ENCODE measurements at regions not wholly inside any gene's neighbourhood (a gene's known extent, or its start where the extent isn't known, plus 50 kb on each side); places are given as distances from the start of the nearest gene placed in this dataset.

DNA sequence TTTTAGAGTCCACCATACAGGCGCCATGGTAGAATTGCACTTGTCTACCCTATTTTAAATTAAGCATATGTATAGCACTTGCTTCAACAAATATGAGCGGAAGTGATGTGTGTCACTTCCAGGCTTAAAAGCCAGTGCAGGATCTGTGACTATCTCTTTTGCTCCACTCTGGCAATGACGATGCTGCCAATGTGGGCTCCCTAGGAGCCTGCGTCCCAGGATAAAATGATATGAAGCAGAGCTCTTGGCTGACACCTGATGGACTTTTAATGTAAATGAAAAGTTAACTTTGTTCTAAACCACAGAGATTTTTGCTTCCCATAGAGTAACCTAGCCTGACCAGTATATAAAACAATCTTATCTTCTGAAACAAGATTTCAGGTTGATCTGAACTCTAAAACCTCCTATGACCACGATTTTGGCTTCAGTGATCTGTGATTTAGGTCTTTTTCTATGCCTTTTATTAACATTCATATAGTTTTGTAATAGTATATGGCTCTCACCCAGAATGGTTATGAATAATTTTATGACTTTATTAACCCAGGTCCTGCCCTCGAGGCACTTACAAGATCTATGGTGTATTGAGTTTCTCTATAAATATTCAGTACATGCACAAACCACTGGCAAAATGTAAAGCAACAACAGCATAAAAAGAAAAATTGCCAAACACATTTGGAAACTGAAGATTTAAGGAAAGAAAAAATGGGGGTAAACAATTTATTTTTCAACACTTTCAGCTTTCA is 422.5 kb upstream of the PIK3C3 start:
- DNase-seq, result no peak

DNA sequence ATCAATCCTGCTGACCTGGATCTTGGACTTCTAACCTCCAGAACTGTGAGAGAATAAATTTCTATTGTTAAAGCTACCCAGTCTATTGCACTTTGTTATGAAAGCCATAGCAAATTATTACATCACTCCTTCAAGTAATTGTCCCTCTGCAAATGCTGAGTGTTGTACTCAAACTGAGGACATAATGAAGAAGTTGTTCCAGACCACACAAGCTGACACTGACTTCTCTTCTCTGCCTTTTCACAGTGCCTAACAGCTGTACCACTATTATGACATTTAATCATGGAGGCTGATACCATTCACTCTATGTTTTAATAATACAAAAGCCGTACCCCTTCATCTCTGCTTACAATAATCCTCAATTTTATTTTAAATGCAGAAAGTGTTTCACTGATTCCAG is 424.1 kb upstream of the PIK3C3 start:
- DNase-seq, result no peak

DNA sequence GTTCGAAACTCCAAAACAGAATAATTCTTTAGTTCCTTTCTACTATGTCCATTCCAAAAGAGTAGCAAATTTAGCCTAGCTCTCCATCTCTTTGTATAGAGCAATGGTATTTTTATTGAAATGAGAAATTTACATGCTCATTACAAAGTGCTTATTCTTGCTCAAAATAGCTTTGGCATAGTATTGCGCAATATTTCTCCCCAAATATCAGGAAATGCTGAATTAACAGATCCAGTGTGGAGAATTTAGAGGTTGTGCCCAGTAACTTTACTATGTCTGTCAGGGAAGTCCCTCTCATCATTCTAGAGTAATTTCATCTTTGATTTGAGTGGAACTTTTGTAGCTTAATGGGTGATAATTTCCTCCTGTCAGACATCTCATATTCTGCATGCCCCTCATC is 425.9 kb upstream of the PIK3C3 start:
- no peak for DNase-seq

DNA sequence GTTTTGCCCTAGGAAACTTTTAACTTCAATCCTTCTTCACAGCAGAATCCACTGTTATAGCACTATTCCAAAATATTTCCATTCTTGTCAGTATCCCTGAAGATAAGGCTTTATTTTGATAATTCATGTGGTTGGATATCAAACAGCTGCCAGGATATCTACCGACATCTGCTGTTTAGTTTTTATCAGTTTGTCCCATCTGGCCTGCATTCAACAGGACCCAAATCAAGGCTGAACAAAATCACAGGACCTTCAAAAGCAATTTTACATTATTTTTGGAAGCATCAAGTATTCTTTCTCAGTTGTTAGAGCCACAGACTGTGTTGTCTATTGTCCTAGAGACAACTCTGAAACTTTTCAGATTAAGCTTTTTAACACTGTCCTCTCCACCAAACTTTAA is 429.0 kb upstream of the PIK3C3 start:
- no peak for DNase-seq

DNA sequence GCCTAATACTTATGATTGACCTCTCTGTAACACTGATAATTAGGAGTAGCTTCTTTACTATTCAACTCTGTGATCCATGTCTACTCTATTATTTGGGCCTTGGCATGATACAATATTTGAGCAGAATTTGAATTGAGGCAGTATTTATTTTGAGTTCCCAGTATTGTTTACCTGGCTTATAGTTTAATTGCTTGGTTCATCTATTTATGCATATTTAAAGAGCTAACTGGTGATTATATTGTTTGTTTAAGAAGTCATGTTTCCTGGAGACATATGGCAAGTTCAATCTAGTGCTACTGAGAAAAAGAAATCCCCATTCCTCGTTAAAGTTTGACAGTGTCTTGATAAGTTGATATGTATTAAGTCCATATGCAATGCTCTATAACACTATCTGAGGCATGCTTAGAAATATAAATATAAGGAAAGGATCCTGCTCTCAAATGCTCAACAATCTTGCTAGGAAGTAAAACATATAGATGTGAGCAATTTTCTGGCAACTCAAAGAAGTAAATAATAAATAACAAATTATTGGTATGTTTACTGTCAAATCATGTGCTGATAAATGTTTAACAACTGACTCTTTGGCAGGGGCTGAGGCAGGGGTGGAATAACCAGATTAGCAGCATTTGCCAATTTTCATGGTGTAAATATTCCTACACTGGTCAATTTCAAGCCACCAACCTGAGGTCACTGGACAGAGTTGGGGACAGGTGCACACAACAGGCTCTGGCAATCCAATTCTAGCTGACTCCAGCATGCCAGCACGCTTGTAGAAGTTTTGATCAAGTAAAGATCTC is 430.2 kb upstream of the PIK3C3 start:
- no peak for DNase-seq

DNA sequence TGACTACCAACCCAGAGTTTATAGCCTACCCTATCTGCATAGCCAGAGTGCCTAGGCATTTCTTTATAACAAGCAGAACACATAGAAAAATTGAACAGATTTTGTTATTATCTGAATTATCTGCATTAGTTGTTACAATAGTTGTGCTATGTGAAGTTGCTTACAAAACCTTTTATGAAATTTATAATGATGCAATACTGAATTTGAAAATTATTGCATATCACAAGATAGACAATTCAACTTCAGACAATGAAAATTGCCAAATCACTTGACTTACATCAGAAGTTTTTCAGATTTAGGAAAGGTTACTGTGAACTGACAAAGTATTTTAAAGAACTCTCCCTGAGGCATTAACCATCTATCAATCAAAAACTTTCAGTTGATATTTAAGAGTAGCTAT is 437.9 kb upstream of the PIK3C3 start:
- no peak for DNase-seq

DNA sequence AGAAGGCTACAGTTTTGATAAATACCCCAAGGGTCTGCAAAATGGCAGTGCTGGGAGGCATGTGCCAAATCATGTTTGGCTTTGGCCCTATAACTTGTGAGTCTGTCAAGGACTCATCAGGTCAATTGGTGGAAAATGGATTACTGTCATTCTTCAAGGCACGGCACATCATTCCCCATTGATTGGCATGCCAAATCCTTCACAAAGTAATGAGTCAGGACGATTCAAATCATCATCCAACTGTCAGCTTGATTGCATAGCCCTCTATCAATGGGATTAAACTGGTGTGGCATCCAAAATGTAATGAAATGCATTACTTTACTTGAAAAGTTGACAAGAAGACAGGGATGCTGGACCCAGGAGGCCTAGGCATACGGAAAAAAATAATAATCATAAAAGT is 441.6 kb upstream of the PIK3C3 start:
- DNase-seq, result no peak

DNA sequence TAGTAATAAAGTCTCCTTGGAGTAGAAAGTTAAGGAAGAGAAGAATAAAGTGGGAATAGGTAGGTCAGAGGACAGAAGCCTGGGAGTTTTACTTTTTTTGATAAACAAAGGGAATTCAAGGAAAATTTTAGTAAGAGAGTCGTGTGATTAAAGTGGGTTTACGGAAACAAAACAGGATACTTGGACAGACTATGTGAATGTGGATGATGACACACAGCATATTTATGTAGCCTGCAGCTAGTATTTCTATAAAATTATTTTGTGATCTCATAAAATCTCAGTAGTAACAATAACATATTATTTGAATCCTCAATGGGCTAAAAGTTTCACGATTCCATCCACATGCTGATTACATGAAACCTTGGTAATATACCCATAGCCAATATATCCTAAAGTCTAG is 450.7 kb upstream of the PIK3C3 start:
- DNase-seq, result no peak

DNA sequence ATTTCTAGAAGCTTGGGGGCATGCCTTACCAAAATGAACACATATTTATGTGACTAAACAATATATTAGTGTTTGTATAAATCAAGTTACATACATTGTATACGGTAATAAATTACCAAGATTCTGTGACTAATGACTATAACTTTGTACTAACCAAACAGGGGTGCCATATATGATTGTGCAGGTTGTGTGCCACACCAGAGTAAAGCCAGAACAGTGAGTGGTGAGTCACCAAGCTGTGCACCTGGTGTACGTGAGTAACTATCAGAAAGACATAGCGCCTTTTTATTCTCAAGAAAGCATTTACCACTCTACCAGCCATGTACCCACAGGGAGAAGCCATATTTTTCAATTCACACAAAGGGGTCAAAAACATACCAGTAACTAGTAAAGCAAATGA is 453.2 kb upstream of the PIK3C3 start:
- no peak for DNase-seq

DNA sequence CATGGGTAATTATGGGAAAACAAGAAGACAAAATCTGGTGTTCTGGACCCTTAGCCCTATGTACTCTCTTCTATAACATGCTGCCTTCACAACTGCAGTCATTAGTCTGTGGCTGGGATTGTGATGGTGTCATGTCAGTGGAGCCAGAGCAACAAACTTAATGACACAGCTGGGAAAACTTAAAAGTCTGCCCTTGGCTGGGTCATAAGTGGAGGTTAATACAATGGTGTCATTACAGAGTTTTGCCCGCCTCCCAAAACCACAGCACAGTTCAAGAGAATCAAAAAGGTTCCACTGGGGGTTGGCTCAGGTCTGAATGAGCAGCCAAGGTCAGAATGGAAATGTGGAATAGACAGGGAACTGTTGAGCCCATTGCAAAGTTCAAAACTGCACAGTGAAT is 455.7 kb upstream of the PIK3C3 start:
- no peak for DNase-seq

DNA sequence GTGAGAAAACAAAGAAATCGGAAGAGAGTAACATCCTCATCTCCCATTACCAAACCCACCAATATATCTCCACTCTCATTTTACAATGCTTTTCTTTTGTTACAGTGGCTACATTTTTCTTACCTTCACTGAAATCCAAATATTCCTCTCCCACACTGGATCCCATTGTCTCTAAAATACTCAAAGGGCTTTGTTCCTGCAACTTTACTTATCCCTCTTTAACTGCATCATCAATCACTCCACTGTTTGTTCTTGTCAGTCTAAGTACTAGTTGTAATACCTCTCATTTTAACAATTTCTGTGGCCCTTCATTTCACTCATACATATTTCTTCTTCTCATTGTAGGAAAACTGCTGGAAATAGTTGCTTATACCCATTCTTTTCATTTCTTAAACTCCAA is 464.2 kb upstream of the PIK3C3 start:
- DNase-seq, result no peak

DNA sequence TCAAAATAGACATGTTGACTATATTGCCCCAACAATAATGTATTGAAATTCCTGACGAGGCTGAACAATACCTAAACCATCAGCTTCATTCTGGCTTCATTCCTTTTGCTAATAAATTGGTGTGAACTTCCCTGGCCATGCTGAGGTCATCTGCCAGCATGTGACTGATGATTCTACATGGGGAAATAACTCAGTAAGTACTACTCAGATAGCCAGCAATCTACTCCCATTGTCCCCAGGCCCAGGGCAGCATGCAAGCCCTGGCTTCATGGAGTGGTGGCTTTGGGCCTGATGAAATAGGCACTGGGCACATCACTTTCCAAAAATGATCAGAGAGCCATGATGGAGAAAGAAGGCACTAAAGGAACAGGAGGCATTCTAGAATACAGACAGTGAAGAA is 468.5 kb upstream of the PIK3C3 start:
- no peak for DNase-seq

DNA sequence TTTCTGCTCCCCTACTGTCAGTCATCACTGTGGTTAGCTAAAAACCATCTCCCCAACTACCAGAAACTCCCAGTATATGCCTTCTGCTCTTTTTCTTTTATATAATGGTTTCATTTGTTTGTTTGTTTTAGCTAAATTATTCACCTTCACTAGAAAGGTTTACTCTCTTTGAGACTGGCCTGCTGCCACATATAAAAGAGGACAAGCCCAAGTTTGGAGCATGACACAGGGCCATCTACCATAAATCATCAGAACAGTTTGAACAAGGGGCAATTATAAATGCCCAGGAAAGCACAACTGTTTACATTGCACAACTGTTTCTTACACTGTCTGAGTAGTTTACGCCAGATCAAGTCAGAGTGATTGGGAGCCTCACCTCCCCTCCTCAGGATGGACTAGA is 471.0 kb upstream of the PIK3C3 start:
- no peak for DNase-seq

DNA sequence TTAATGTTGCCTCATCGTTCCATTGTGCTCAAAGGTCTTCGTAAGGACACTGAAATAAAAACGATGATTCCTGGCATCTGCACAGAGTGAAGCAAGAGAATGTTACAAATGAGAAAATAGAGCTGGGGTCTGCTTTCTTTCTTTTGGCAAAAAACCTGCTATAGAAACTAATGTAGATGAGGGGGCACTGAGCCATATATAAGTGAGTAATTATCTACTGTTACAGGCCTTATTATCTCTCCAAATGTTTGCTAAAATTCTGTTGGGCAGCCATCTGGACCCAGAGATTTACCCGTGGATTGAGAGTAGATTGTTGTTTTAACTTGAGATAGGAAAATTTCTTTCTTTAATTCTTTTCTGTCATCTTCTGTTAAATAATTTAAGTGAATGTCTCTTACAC is 472.5 kb upstream of the PIK3C3 start:
- no peak for DNase-seq

DNA sequence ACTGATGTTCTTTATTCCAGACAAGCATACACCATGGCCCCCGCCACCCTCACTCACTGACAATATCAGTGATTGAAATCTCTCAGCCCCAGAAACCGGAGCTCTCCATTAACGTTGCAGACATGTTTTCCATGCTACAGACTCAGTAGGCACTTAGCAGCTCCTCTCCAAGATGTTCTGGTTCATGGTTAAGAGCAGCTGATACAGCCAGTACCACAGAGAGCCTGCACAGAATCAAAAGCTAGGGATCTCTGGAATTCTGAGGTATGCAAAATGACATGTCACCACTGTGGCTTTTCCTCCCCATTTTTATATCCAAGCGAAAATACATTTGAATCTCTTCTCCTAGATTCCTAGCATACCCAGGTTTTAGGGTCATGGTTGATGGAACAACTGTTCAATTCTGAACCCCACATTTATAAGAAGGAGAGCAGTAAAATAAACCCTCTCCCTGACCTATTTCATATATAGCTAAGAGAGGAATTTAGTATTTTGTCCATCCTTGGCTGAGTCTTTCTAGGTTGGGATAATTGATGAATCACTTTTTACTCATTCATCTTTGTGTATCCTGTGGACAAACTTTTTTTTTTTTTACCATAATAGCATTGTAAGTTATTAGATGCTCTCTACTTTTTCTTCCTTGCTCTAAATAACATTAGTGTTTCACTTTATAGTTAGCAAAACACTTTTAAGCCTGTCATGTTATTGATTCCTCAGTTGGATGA is 488.4 kb upstream of the PIK3C3 start:
- DNase-seq, result no peak

DNA sequence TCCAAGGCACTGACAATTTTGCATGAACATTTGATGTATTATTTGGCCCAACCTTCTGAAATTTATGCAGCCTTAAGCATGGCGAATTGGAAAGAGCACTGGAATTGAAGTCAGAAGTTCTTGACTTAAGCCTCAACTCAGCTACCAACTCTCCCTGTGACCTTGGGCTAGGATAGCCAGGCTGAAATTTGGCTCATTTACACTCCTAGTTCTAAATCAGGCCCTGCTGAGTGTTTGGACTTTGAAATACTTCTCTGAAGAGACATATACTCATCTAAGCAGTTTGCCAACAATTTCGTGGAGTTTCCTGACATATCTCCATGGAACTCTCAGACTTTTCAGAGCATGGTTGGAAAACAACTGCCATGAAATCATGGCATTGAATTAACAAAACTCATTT is 489.6 kb upstream of the PIK3C3 start:
- DNase-seq, result no peak

DNA sequence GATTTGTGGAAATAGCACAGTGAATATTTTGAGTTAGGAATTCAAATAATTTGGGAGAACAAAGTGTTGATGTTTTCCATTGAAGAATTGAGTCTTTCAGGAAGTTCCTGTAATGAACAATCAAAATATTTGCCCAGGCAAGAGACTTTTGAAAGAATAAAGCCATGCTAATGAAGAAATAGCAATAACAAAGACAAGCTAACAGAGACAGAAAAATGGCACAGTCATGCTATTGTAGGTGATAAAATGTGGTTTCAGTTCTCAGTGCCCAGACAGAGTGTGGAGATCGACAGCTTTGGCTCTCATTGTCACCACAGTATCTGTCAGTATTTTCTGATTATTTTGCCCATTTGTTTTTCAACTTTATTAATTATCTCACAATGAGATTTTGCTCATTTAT is 490.8 kb upstream of the PIK3C3 start:
- DNase-seq, result no peak

DNA sequence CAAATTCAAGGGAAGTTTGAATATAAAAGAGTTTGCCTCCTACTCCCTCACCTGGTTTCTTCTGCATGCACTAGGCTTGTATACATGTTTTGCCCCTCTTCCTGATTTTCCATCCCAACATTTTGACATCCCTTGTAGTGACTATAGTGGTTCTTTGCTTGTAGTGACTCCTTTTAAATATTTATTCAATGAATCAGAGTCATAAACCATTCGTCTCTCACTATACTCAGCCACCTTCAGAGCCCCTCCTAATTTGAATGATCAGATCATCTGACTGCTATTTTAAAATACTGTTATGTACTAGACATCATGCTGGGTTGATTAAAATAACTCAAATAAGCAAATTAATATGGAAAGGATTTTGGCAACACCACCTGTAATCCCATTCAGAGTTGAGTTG is 492.1 kb upstream of the PIK3C3 start:
- DNase-seq, result no peak

DNA sequence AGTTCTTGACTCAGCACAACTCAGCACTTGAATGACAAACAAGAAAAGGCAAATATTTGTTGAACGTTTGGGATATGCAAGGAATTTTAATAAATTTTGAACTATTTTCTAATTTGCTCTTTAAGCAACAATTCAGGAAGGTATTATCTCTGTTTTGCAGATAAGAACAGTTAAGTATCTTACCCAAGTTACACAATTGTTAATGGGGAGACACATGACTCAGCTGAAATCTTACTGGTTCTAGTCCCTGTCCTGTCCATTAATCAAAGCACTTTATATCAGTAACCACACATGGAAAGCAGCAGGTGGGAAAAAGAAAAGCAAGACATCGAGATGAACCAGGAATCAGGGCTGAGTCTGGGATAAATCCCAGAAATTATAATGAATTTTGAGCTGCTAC is 493.9 kb upstream of the PIK3C3 start:
- no peak for DNase-seq

DNA sequence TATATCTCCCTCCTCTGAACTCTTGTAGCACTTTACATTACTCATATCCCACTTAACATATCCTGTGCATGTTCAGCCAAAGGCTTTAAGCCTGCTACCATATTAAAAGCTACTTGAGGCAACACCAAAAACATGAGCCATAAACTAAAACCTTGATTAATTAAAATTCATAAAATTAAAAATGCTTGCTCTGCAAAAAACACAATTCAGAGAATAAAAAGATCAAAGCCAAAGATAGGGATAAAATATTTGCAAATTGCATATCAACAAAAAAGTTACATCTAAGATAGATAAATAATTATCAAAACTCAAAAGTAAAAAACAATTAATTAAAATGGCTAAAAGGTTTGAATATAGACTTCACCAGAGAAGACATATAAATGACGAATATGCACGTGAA is 495.4 kb upstream of the PIK3C3 start:
- no peak for DNase-seq

DNA sequence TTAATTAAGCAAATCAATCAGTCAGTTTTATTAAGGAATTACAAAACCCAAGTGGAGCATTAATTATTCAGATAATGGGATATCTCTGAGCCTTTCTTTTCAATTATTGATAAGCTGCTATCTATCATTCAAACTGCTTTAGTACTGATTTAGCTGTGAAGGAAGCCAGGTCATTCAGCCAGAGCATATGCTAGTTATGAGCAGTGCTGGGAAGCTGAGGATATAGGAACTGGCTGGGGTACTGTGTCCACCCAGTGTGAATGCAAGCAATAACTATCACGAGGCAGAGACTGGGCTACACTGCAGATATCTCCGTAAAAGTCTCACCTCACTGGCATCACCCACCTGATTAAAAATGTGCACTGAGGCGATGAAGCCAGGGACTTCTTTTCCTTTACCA is 496.7 kb upstream of the PIK3C3 start:
- no peak for DNase-seq

DNA sequence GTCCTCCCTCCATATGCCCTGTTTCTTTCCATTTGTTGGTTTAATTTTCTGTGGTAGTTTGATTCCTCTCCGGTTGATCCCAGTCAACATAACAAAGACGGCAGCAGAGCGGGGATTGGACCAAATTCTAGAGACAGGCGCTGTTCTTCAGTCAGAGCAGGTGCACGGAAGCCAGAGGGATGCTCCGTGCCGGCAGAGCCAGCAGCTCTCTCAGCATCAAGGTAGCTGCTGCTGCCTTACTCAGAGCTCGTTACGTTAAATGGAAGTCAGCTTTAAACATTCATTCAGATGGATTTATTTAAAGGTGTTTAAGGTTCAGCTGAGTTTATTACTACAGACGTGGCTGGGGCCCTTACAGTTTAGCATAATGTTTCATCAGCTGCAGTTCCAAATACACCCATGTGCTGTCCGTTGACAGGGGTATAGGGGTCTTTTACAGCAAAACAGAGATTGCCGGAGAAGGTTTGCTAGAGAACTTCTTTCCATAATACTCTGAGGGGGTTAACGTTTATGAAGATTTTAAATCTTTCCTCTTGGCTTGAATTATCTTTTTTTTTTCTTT is 497.2 kb upstream of the PIK3C3 start:
- DNase-seq, result no peak

DNA sequence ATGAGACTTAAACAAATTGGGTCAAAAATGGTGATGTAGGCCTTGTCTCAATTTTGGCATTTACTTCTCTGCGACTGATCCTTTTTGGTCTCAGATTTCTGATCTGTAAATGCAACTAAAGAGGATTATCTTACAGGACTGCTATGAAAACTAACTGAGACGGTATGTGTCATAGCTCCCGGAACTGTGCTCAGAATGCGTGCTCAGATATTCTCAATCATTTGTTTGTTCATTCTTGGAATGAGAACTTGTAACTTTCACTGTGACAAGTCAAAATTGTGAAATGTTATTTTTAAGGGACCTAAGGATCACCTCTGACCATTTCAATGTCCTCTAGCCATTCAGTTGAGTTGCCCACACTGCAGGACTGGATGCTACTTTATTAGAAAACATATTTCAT is 498.2 kb upstream of the PIK3C3 start:
- DNase-seq, result no peak

DNA sequence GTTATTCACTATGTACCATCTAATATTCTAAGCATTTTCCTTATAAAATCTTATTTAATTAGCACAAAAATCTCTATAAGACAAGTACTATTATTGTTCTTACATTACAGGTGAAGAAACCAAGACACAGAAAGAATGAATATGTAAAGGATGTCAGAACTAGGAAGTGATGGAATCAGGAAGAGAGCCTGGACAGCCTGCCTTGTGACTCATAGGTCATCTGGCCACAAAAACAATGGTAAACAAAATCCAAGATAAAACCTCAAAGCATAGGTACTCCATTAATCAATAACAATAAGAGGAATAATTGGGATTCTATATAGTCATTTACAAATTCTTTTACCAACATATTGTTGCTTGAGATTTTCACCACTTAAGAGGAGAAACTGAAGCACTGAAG is 505.4 kb upstream of the PIK3C3 start:
- DNase-seq, result no peak
